ENCODE measurements at regions not wholly inside any gene's neighbourhood (a gene's known extent, or its start where the extent isn't known, plus 50 kb on each side); places are given as distances from the start of the nearest gene placed in this dataset.

GRCh38 chr6:4705809-4706208 lies 70.4 kb upstream of the CDYL start:
- Histone ChIP-seq H3K79me2 (ENCODE audit: insufficient read depth, low read depth) (no peaks in the 10 kb centered on the region), H3K4me3 (IDR thresholded peaks at IDR 0.05; ENCODE audit: insufficient read depth, low read depth, low read length) (no peak overlapping the region), H3K4me2 (no peak overlapping the region), H3K9ac (no peak overlapping the region), H3K36me3 (ENCODE audit: insufficient read depth) (no peaks in the 10 kb centered on the region), H3K4me1 (ENCODE audit: low read depth, poor library complexity, severe bottlenecking) (no peaks in the 10 kb centered on the region), H2AFZ (ENCODE audit: low read depth) (no peak overlapping the region), H3K27ac (no peak overlapping the region), H3K27me3 (ENCODE audit: insufficient read depth, low read depth) (no peaks in the 10 kb centered on the region), H4K20me1 (ENCODE audit: insufficient read depth) (no peaks in the 10 kb centered on the region)
- no peak for TF ChIP-seq CTCF (conservative IDR thresholded peaks at IDR 0.05; ENCODE audit: low read depth, low read length)

- no peak overlapping the region for H3K27ac ChIP-seq
- H3K27me3 ChIP-seq (ENCODE audit: insufficient read depth, low read depth): no peaks in the 10 kb centered on the region
- H2AFZ ChIP-seq (ENCODE audit: low read depth): no peak overlapping the region
- H3K4me1 ChIP-seq (ENCODE audit: low read depth, poor library complexity, severe bottlenecking): no peaks in the 10 kb centered on the region
- no peaks in the 10 kb centered on the region for H3K36me3 ChIP-seq (ENCODE audit: insufficient read depth)
- no peaks in the 10 kb centered on the region for H4K20me1 ChIP-seq (ENCODE audit: insufficient read depth)
- H3K9ac ChIP-seq: no peak overlapping the region
- TF ChIP-seq CTCF (conservative IDR thresholded peaks at IDR 0.05; ENCODE audit: low read depth, low read length): no peak
- H3K4me2 ChIP-seq: no peak overlapping the region
- no peaks in the 10 kb centered on the region for H3K79me2 ChIP-seq (ENCODE audit: insufficient read depth, low read depth)
- no peak overlapping the region for H3K4me3 ChIP-seq (IDR thresholded peaks at IDR 0.05; ENCODE audit: insufficient read depth, low read depth, low read length)
Observed at GRCh38 chr6:4703382-4703781, 72.8 kb upstream of the CDYL start.

- H4K20me1 ChIP-seq (ENCODE audit: insufficient read depth): no peaks in the 10 kb centered on the region
- no peaks in the 10 kb centered on the region for H3K4me1 ChIP-seq (ENCODE audit: low read depth, poor library complexity, severe bottlenecking)
- H3K27me3 ChIP-seq (ENCODE audit: insufficient read depth, low read depth): no peaks in the 10 kb centered on the region
- H3K36me3 ChIP-seq (ENCODE audit: insufficient read depth): no peaks in the 10 kb centered on the region; the same call in 1 of the 2 replicates
- no peak overlapping the region for H3K9ac ChIP-seq
- H3K4me3 ChIP-seq (IDR thresholded peaks at IDR 0.05; ENCODE audit: insufficient read depth, low read depth, low read length): no peak overlapping the region
- H2AFZ ChIP-seq (ENCODE audit: low read depth): no peak overlapping the region
- no peak overlapping the region for H3K27ac ChIP-seq
- H3K4me2 ChIP-seq: no peak overlapping the region
- TF ChIP-seq CTCF (conservative IDR thresholded peaks at IDR 0.05; ENCODE audit: low read depth, low read length): no peak
- H3K79me2 ChIP-seq (ENCODE audit: insufficient read depth, low read depth): no peaks in the 10 kb centered on the region
Observed at GRCh38 chr6:4698901-4699659, 77.1 kb upstream of the CDYL start.

GRCh38 chr6:4693173-4693970 lies 82.8 kb upstream of the CDYL start:
- no peak overlapping the region for H3K27ac ChIP-seq
- no peaks in the 10 kb centered on the region for H3K4me1 ChIP-seq (ENCODE audit: low read depth, poor library complexity, severe bottlenecking)
- no peak overlapping the region for H3K4me2 ChIP-seq
- no peak for TF ChIP-seq CTCF (conservative IDR thresholded peaks at IDR 0.05; ENCODE audit: low read depth, low read length)
- H3K79me2 ChIP-seq (ENCODE audit: insufficient read depth, low read depth): no peaks in the 10 kb centered on the region
- no peaks in the 10 kb centered on the region for H4K20me1 ChIP-seq (ENCODE audit: insufficient read depth)
- no peaks in the 10 kb centered on the region; the same call in 1 of the 2 replicates for H3K36me3 ChIP-seq (ENCODE audit: insufficient read depth)
- H3K4me3 ChIP-seq (IDR thresholded peaks at IDR 0.05; ENCODE audit: insufficient read depth, low read depth, low read length): no peak overlapping the region
- H3K9ac ChIP-seq: no peak overlapping the region
- H3K27me3 ChIP-seq (ENCODE audit: insufficient read depth, low read depth): no peaks in the 10 kb centered on the region
- no peak overlapping the region for H2AFZ ChIP-seq (ENCODE audit: low read depth)

Data from KMS-11 (cell line).